ENCODE measurements at regions not wholly inside any gene's neighbourhood (a gene's known extent, or its start where the extent isn't known, plus 50 kb on each side); places are given as distances from the start of the nearest gene placed in this dataset.

DNA sequence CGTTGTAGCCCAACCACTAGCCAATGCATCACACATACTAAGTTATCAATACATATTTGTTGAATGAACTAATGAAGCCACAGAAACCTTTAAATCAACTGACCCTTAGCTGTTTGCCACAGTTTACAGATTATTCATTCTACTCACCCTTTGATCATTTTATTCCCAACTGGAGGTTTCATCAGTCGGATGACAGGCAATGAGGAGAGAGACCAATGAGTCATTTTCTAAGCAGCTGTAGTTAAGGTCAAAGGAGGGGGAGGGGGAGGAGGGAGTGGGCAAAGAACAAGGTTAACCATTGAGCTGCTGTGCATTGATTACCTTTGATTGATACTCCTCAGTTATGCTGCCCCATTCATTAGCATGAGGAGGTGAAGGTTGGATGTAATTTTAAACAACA lies 469.5 kb downstream of the VRK1 start:
- no peak for DNase-seq (ENCODE audit: insufficient read length, low spot score)

DNA sequence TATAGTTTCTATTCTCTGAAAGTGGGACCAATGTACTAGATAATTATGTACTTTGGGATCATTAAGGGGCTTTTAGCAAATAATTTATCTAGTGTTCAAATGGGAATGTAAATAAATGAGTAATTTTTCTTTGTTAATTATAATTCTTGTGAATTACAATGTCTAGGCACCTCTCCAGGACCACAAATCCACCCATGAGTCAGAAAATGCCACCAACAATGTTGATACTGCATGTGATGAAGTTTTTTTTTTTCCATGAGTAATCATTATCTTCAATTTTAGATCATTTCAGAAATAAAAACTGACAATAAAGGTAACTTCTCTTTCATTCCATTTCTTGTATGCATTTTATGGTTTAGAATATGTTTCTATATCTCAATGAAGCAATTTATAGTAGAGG lies 470.3 kb downstream of the VRK1 start:
- FAIRE-seq = no peak
- TF ChIP-seq, protein P1, sequence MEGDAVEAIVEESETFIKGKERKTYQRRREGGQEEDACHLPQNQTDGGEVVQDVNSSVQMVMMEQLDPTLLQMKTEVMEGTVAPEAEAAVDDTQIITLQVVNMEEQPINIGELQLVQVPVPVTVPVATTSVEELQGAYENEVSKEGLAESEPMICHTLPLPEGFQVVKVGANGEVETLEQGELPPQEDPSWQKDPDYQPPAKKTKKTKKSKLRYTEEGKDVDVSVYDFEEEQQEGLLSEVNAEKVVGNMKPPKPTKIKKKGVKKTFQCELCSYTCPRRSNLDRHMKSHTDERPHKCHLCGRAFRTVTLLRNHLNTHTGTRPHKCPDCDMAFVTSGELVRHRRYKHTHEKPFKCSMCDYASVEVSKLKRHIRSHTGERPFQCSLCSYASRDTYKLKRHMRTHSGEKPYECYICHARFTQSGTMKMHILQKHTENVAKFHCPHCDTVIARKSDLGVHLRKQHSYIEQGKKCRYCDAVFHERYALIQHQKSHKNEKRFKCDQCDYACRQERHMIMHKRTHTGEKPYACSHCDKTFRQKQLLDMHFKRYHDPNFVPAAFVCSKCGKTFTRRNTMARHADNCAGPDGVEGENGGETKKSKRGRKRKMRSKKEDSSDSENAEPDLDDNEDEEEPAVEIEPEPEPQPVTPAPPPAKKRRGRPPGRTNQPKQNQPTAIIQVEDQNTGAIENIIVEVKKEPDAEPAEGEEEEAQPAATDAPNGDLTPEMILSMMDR (IDR thresholded peaks at IDR 0.05; ENCODE audit: insufficient read depth, missing control alignments) = no peak
- no peak for DNase-seq (ENCODE audit: insufficient read length, low spot score)

More for the DNA sequence above, 469.5 kb downstream of the VRK1 start:
- no peak for FAIRE-seq
- TF ChIP-seq, protein P1 (IDR thresholded peaks at IDR 0.05; ENCODE audit: insufficient read depth, missing control alignments) = no peak

DNA sequence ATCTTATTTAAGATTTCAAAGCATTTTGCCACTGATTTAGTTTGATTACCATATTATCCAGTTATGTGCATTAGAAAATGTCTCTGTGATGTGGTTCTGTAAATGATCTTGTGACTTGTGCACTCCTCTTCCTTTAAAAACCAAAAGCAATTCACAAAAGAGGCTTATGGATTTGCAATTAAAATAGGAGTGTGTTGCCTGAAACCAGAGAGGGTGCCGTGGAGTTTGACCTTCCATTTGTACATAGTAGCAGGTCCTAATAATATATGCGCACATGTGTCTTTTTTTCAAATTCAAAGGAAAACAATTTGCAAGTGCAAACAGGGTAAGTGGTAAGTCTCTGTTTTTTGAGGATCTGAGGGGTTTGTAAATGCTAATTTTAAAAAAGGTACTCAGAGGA lies 470.9 kb downstream of the VRK1 start:
- FAIRE-seq (no peak), DNase-seq (ENCODE audit: insufficient read length, low spot score) (no peak)
- TF ChIP-seq, protein P1 (IDR thresholded peaks at IDR 0.05; ENCODE audit: insufficient read depth, missing control alignments) = no peak

DNA sequence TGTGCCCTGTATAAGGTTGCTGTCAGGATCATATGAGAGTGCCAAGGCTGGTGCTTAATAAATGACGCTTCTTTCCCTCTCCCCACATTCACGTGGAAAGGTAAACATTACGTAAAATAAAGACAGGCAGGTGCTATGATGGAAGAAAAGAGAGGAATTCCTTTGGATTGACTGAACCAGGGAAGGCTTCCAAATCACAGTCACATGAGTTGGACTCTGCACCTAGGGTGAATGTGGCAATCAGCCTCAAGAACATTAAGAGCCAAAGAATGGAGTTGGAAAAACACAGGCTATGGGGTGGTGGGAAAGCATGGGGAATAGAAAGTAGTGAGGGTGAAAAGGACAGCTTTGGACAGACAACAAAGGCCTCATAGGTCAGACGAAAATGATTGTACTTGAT lies 473.1 kb downstream of the VRK1 start:
- DNase-seq (ENCODE audit: insufficient read length, low spot score) (no peak), FAIRE-seq (no peak)
- TF ChIP-seq, protein P1 (IDR thresholded peaks at IDR 0.05; ENCODE audit: insufficient read depth, missing control alignments) = no peak

DNA sequence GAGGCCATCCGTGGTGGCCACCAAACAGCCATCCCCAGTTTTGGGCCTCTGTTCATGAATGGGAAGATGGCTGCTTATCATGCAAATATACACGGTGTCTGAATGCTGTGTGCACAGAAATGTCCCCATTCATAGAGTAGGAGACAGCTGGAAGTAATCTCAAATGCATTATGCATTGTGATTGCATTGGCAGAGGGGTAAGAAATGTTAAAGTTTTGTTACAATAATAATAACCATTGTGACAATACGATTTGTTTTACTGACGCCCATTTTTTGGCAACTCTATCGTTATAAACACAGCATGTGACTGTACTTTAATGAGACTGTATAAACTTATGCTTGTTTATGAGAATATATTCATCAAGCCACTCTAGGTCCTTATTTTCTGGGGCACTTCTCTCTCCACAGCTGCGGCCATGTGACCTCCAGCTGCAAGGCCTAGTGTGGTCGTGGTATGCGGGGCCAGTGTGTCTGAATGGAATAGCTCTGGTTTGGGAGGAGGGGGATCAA lies 474.3 kb downstream of the VRK1 start:
- DNase-seq (ENCODE audit: insufficient read length, low spot score) (no peak), FAIRE-seq (no peak)
- TF ChIP-seq, protein P1 (IDR thresholded peaks at IDR 0.05; ENCODE audit: insufficient read depth, missing control alignments) = no peak

DNA sequence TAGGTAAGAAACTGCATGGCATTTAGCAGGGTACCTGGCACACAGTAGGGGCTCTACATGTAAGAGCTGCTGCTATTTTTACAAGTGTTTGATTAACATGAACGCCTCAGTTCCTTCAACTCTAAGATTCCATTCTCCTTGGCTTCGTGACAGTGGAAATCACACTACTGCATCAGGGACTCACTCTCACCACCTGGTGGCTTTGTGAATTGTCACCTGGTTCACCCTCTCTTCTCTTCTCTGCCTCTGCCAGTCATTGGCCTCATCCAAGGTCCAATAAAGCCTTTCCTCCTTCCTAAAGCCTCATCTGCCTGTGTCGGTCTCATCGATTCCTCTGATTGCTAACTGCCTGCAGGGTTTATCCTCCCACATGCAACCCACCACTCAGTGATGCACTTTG lies 476.4 kb downstream of the VRK1 start:
- DNase-seq (ENCODE audit: insufficient read length, low spot score) = no peak
- TF ChIP-seq, protein P1 (IDR thresholded peaks at IDR 0.05; ENCODE audit: insufficient read depth, missing control alignments) = no peak
- FAIRE-seq = no peak

DNA sequence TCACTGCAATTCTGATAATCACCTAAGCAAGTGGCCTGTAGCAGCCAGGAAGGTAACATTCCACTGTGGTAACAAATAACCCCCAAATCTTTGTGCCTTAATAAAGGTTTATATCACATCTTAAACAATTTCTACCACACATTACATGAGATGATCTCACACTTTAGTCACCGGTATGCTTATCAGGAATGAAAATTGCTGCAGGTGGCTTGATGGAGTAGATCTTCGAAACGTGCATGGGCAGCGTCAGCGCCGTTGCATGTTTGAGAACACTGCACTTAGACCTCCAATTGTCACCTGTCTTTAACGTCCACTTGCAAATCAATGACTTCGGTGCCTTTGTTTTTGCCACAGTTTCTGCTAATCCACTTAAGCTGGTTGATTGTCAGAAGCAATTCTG lies 477.4 kb downstream of the VRK1 start:
- no peak for DNase-seq (ENCODE audit: insufficient read length, low spot score)
- TF ChIP-seq, protein P1 (IDR thresholded peaks at IDR 0.05; ENCODE audit: insufficient read depth, missing control alignments) = no peak
- FAIRE-seq = no peak
